ENCODE measurements at regions not wholly inside any gene's neighbourhood (a gene's known extent, or its start where the extent isn't known, plus 50 kb on each side); places are given as distances from the start of the nearest gene placed in this dataset.

DNA sequence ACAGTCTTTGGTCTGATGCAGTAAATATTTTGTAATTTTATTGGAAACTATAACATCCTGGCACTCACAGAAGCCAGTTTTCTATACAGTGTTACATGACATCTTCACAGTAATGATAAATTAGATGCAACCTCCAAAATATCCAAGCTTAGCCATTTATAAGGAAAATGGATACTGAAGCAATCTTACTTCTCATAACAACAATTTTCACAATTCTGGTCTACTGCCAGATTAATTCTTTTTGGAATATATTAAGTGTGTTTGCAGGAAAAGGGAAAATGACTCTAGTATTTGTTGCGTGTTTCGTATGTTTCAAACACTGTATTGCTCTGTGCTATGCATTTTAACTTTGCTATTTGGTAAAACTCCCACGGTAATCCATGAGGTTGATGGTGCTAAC lies 1870.9 kb downstream of the ARAP2 start:
- intact Hi-C loops (cut with micrococcal nuclease; ENCODE audit: unreplicated experiment) = no loop called here
- no peaks in the 10 kb centered on the region for H3K9me2 ChIP-seq (ENCODE audit: insufficient read depth, low read length)
- no TSS peak for BruUV-seq (replicated peaks)
- ChIA-PET CTCF (ENCODE audit: unreplicated experiment) (no interaction called here), POLR2A (no interaction called here)
- H3K4me1 ChIP-seq (ENCODE audit: insufficient read depth, low read length, poor library complexity, severe bottlenecking) = no peaks in the 10 kb centered on the region
- H3K27ac ChIP-seq (ENCODE audit: low read depth, low read length, poor library complexity, severe bottlenecking) = no peak overlapping the region
- DNase-seq (ENCODE audit: low spot score) = no peak
- H4K20me1 ChIP-seq (ENCODE audit: insufficient read depth, low read length) = no peaks in the 10 kb centered on the region
- H3K79me2 ChIP-seq (ENCODE audit: insufficient read depth, low read depth, low read length) = no peaks in the 10 kb centered on the region
- no peak overlapping the region for H3K4me2 ChIP-seq (ENCODE audit: low read length)
- H3K36me3 ChIP-seq (ENCODE audit: insufficient read depth, low read length) = no peaks in the 10 kb centered on the region
- no peak overlapping the region for H3K4me3 ChIP-seq (ENCODE audit: low read depth, low read length, poor library complexity, severe bottlenecking)
- no peak overlapping the region for H2AFZ ChIP-seq (ENCODE audit: low read length)
- TF ChIP-seq, protein P1, sequence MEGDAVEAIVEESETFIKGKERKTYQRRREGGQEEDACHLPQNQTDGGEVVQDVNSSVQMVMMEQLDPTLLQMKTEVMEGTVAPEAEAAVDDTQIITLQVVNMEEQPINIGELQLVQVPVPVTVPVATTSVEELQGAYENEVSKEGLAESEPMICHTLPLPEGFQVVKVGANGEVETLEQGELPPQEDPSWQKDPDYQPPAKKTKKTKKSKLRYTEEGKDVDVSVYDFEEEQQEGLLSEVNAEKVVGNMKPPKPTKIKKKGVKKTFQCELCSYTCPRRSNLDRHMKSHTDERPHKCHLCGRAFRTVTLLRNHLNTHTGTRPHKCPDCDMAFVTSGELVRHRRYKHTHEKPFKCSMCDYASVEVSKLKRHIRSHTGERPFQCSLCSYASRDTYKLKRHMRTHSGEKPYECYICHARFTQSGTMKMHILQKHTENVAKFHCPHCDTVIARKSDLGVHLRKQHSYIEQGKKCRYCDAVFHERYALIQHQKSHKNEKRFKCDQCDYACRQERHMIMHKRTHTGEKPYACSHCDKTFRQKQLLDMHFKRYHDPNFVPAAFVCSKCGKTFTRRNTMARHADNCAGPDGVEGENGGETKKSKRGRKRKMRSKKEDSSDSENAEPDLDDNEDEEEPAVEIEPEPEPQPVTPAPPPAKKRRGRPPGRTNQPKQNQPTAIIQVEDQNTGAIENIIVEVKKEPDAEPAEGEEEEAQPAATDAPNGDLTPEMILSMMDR (conservative IDR thresholded peaks at IDR 0.05; ENCODE audit: low read length) = no peak
- no peak for TF ChIP-seq EZH2phosphoT487 (IDR thresholded peaks at IDR 0.05; ENCODE audit: borderline replicate concordance, low read depth, low read length)
- H3K9me3 ChIP-seq (ENCODE audit: low read length) = no peaks in the 10 kb centered on the region

DNA sequence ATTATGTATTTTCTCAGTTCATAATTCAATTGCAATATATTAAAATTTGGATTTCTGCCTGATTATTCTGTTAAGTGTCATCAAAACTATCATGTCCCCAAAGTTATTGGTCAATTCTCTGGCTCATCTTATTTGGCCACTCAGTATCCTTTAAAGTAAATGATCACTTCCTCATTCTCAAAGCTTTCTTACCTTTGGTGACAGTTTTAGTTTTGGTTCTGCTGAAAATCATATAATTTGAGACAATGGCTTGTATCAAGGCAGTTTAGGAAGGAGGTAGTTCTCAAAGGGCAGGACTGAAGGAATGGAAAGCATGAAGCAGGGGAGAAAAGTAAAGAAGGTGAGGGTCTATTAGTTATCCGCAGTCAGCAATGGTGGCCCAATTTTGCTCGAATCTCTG lies 1832.1 kb downstream of the ARAP2 start:
- 0 out of 2 replicates have a peak, but pooled peaks cover 4% of the 10 kb centered on the region for H3K9me3 ChIP-seq (ENCODE audit: low read length)
- CTCF ChIA-PET (ENCODE audit: unreplicated experiment) = no interaction called here
- intact Hi-C loops (cut with micrococcal nuclease; ENCODE audit: unreplicated experiment) = no loop called here

GRCh38 chr4:34412911-34413310 lies 1831.4 kb downstream of the ARAP2 start:
- TF ChIP-seq, protein P1 (conservative IDR thresholded peaks at IDR 0.05; ENCODE audit: low read length) = no peak
- TF ChIP-seq EZH2phosphoT487 (IDR thresholded peaks at IDR 0.05; ENCODE audit: borderline replicate concordance, low read depth, low read length) = no peak

More for the DNA sequence above, 1832.1 kb downstream of the ARAP2 start:
- Histone ChIP-seq H4K20me1 (ENCODE audit: insufficient read depth, low read length) (no peaks in the 10 kb centered on the region), H3K4me2 (ENCODE audit: low read length) (no peak overlapping the region), H3K27ac (ENCODE audit: low read depth, low read length, poor library complexity, severe bottlenecking) (no peak overlapping the region), H3K36me3 (ENCODE audit: insufficient read depth, low read length) (no peaks in the 10 kb centered on the region), H3K4me1 (ENCODE audit: insufficient read depth, low read length, poor library complexity, severe bottlenecking) (no peaks in the 10 kb centered on the region), H3K79me2 (ENCODE audit: insufficient read depth, low read depth, low read length) (no peaks in the 10 kb centered on the region), H2AFZ (ENCODE audit: low read length) (no peak overlapping the region), H3K4me3 (ENCODE audit: low read depth, low read length, poor library complexity, severe bottlenecking) (no peak overlapping the region), H3K9me2 (ENCODE audit: insufficient read depth, low read length) (no peaks in the 10 kb centered on the region)
- POLR2A ChIA-PET = no interaction called here
- no TSS peak for BruUV-seq (replicated peaks)
- no peak for DNase-seq (ENCODE audit: low spot score)
- TF ChIP-seq EZH2phosphoT487 (IDR thresholded peaks at IDR 0.05; ENCODE audit: borderline replicate concordance, low read depth, low read length) = no peak
- TF ChIP-seq, protein P1 (conservative IDR thresholded peaks at IDR 0.05; ENCODE audit: low read length) = no peak

More at GRCh38 chr4:34412911-34413310, 1831.4 kb downstream of the ARAP2 start:
- Histone ChIP-seq H3K4me2 (ENCODE audit: low read length) (no peak overlapping the region), H3K4me1 (ENCODE audit: insufficient read depth, low read length, poor library complexity, severe bottlenecking) (no peaks in the 10 kb centered on the region), H3K79me2 (ENCODE audit: insufficient read depth, low read depth, low read length) (no peaks in the 10 kb centered on the region), H3K9me2 (ENCODE audit: insufficient read depth, low read length) (no peaks in the 10 kb centered on the region), H3K4me3 (ENCODE audit: low read depth, low read length, poor library complexity, severe bottlenecking) (no peak overlapping the region), H4K20me1 (ENCODE audit: insufficient read depth, low read length) (no peaks in the 10 kb centered on the region), H3K36me3 (ENCODE audit: insufficient read depth, low read length) (no peaks in the 10 kb centered on the region), H2AFZ (ENCODE audit: low read length) (no peak overlapping the region), H3K9me3 (ENCODE audit: low read length) (0 out of 2 replicates have a peak, but pooled peaks cover 4% of the 10 kb centered on the region), H3K27ac (ENCODE audit: low read depth, low read length, poor library complexity, severe bottlenecking) (no peak overlapping the region)
- ChIA-PET CTCF (ENCODE audit: unreplicated experiment) (no interaction called here), POLR2A (no interaction called here)
- no peak for DNase-seq (ENCODE audit: low spot score)
- intact Hi-C loops (cut with micrococcal nuclease; ENCODE audit: unreplicated experiment) = no loop called here
- BruUV-seq (replicated peaks) = no TSS peak
